Keratinocyte (primary cell): ENCODE measurements at regions not wholly inside any gene's neighbourhood (a gene's known extent, or its start where the extent isn't known, plus 50 kb on each side); places are given as distances from the start of the nearest gene placed in this dataset.

ENCODE experiments used
- DNase-seq: peaks from one replicate; pipeline ENCODE4 v3.0.0-alpha.2; 2011; ENCODE audit warnings: low read depth, missing footprints, low spot score
- FAIRE-seq: peaks from 2 replicates; lab custom pipeline; 2011; peaks lifted over from hg19 to GRCh38; lab: Jason Lieb, UNC
- H2AFZ ChIP-seq: 2 replicates; pipeline ENCODE4 v1.6.0; 2012; ENCODE audit warnings: low read length, control low read depth, inconsistent platforms; ENCODE audit not compliant: control insufficient read depth
- H3K27ac ChIP-seq: 2 replicates; pipeline ENCODE4 v1.5.1; 2011; ENCODE audit warnings: low read length; ENCODE audit not compliant: control insufficient read depth, insufficient read depth
- H3K27me3 ChIP-seq: 3 replicates; pipeline ENCODE4 v1.6.0; 2011; ENCODE audit warnings: low read length; ENCODE audit not compliant: control insufficient read depth, insufficient read depth; ENCODE audit errors: extremely low read depth
- H3K36me3 ChIP-seq, 2 experiments: 2 replicates in 1 of 2; 3 replicates in 1 of 2; pipeline ENCODE4 v1.5.1; 2011; ENCODE audit warnings: low read length in 2 of 2, mild to moderate bottlenecking in 1 of 2; ENCODE audit not compliant: control insufficient read depth in 2 of 2, insufficient read depth in 2 of 2; ENCODE audit errors: extremely low read depth in 1 of 2
- H3K4me1 ChIP-seq: 3 replicates; pipeline ENCODE4 v1.5.1; 2011; ENCODE audit warnings: low read length; ENCODE audit not compliant: control insufficient read depth, insufficient read depth; ENCODE audit errors: extremely low read depth
- H3K4me2 ChIP-seq: 3 replicates; pipeline ENCODE4 v1.6.0; 2011; ENCODE audit warnings: low read depth, low read length; ENCODE audit not compliant: control insufficient read depth, insufficient read depth; ENCODE audit errors: extremely low read depth
- H3K4me3 ChIP-seq, 3 experiments: fragments of 200-600 bp in 1 of 3; sonication (generic) in 1 of 3; 2 replicates in 2 of 3; 3 replicates in 1 of 3; pipeline ENCODE4 v1.5.1; 2011 to 2016; ENCODE audit warnings: low read length in 3 of 3, mild to moderate bottlenecking in 3 of 3, control low read depth in 2 of 3, inconsistent platforms in 1 of 3, low read depth in 1 of 3, mixed read lengths in 1 of 3, mixed run types in 1 of 3, moderate library complexity in 1 of 3; ENCODE audit not compliant: control insufficient read depth in 2 of 3, insufficient read depth in 2 of 3; ENCODE audit errors: extremely low read depth in 1 of 3
- H3K79me2 ChIP-seq: 2 replicates; pipeline ENCODE4 v1.6.0; 2012; ENCODE audit warnings: low read length; ENCODE audit not compliant: control insufficient read depth, insufficient read depth
- H3K9ac ChIP-seq: 3 replicates; pipeline ENCODE4 v1.6.0; 2011; ENCODE audit warnings: low read length; ENCODE audit not compliant: control insufficient read depth, insufficient read depth; ENCODE audit errors: extremely low read depth
- H3K9me1 ChIP-seq: 3 replicates; pipeline ENCODE4 v1.6.0; 2011; ENCODE audit warnings: low read length; ENCODE audit not compliant: control insufficient read depth, insufficient read depth; ENCODE audit errors: extremely low read depth
- H3K9me3 ChIP-seq: 2 replicates; pipeline ENCODE4 v1.5.1; 2012; ENCODE audit warnings: low read depth, low read length; ENCODE audit not compliant: control insufficient read depth
- H4K20me1 ChIP-seq: 3 replicates; pipeline ENCODE4 v1.6.0; 2011; ENCODE audit warnings: low read length; ENCODE audit not compliant: control insufficient read depth, insufficient read depth; ENCODE audit errors: extremely low read depth
- CTCF ChIP-seq, 3 experiments: IDR thresholded peaks in 1 of 3; conservative IDR thresholded peaks in 1 of 3; optimal IDR thresholded peaks in 1 of 3; 2 replicates in 2 of 3; 3 replicates in 1 of 3; pipeline versions ENCODE3 to v1.5.1; 2011; ENCODE audit warnings: low read length in 3 of 3, mild to moderate bottlenecking in 3 of 3, moderate library complexity in 2 of 3, control low read depth in 1 of 3, inconsistent platforms in 1 of 3; ENCODE audit not compliant: insufficient read depth in 2 of 3; ENCODE audit errors: extremely low read depth in 1 of 3
- EZH2 ChIP-seq: IDR thresholded peaks from one replicate; pipeline ENCODE4 v1.6.1; 2012; ENCODE audit warnings: inconsistent platforms, mild to moderate bottlenecking, low read length, moderate library complexity
- dilution Hi-C: fragments of 300-500 bp; cut with MboI; formaldehyde crosslinking; loops from one replicate; pipeline ENCODE4 v1.7.0; 2020; ENCODE audit warnings: low sequenced_read_pairs; ENCODE audit not compliant: extremely low pct_ligation_motif_present

GRCh38 chr21:21664871-21665270, 666.7 kb downstream of the NCAM2 start:
- Histone ChIP-seq H3K9me1 (no peaks in the 10 kb centered on the region), H3K9ac (no peak overlapping the region), H3K79me2 (no peaks in the 10 kb centered on the region), H4K20me1 (no peaks in the 10 kb centered on the region), H3K9me3 (no peaks in the 10 kb centered on the region), H3K4me2 (no peak overlapping the region), H3K27ac (no peak overlapping the region), H3K27me3 (no peaks in the 10 kb centered on the region), H3K4me1 (no peaks in the 10 kb centered on the region), H3K4me3 (no peak overlapping the region), H2AFZ (no peak overlapping the region), H3K36me3 (no peaks in the 10 kb centered on the region)
- TF ChIP-seq EZH2 (no peak), CTCF (optimal IDR thresholded peaks at IDR 0.05 in 1 of 3, IDR thresholded peaks at IDR 0.05 in 1 of 3, conservative IDR thresholded peaks at IDR 0.05 in 1 of 3; ENCODE audit: extremely low read depth in 1 of 3, insufficient read depth in 2 of 3, low read length in 3 of 3) (no peak)
- DNase-seq (no peak), FAIRE-seq (no peak)
- dilution Hi-C loops, result no loop called here

GRCh38 chr21:21666689-21667088, 668.5 kb downstream of the NCAM2 start:
- dilution Hi-C loops, result no loop called here
- TF ChIP-seq EZH2 (no peak), CTCF (optimal IDR thresholded peaks at IDR 0.05 in 1 of 3, IDR thresholded peaks at IDR 0.05 in 1 of 3, conservative IDR thresholded peaks at IDR 0.05 in 1 of 3; ENCODE audit: extremely low read depth in 1 of 3, insufficient read depth in 2 of 3, low read length in 3 of 3) (no peak)
- Histone ChIP-seq H3K79me2 (no peaks in the 10 kb centered on the region), H3K27ac (no peak overlapping the region), H3K9me1 (no peaks in the 10 kb centered on the region), H3K4me2 (no peak overlapping the region), H3K4me3 (no peak overlapping the region), H3K36me3 (no peaks in the 10 kb centered on the region), H3K27me3 (no peaks in the 10 kb centered on the region), H2AFZ (no peak overlapping the region), H4K20me1 (no peaks in the 10 kb centered on the region), H3K9ac (no peak overlapping the region), H3K9me3 (no peaks in the 10 kb centered on the region), H3K4me1 (no peaks in the 10 kb centered on the region)
- FAIRE-seq (no peak), DNase-seq (no peak)
